Muscle layer of duodenum (tissue), 2 donors: ENCODE measurements at regions not wholly inside any gene's neighbourhood (a gene's known extent, or its start where the extent isn't known, plus 50 kb on each side); places are given as distances from the start of the nearest gene placed in this dataset.
"Not testable (repeated sequence)": the region's sequence is repeated elsewhere in the genome, so short reads cannot be mapped to it uniquely, and the experiment has no call there.

ENCODE experiments used
- H3K27ac ChIP-seq: one replicate; pipeline ENCODE4 v1.7.0; 2013; ENCODE audit warnings: mild to moderate bottlenecking, low read length
- H3K27me3 ChIP-seq: one replicate; pipeline ENCODE4 v1.7.0; 2013; ENCODE audit warnings: low read depth, mild to moderate bottlenecking, control low read depth, low read length
- H3K36me3 ChIP-seq, 2 donors: one replicate each; pipeline ENCODE4 v1.7.0; 2013; ENCODE audit warnings: low read length in 2 of 2, control low read depth in 1 of 2, mild to moderate bottlenecking in 1 of 2; ENCODE audit not compliant: insufficient read depth in 2 of 2, control insufficient read depth in 1 of 2
- H3K4me1 ChIP-seq, 2 donors: one replicate each; pipeline ENCODE4 v1.7.0; 2013; ENCODE audit warnings: low read length in 2 of 2, mild to moderate bottlenecking in 2 of 2, control low read depth in 1 of 2, moderate library complexity in 1 of 2; ENCODE audit not compliant: insufficient read depth in 2 of 2, control insufficient read depth in 1 of 2
- H3K4me3 ChIP-seq, 2 donors: one replicate each; pipeline ENCODE4 v1.7.0; 2013; ENCODE audit warnings: low read length in 2 of 2, low read depth in 1 of 2, mild to moderate bottlenecking in 1 of 2
- H3K9me3 ChIP-seq, 2 donors: one replicate each; pipeline ENCODE4 v1.7.0; 2013; ENCODE audit warnings: low read length in 2 of 2, control low read depth in 1 of 2, mild to moderate bottlenecking in 1 of 2; ENCODE audit not compliant: control insufficient read depth in 1 of 2
- donor health status: healthy.

GRCh38 chr2:95713470-95714177, 121.8 kb downstream of the TRIM43 start:
- not testable (repeated sequence) for H3K27me3 ChIP-seq, H3K9me3 ChIP-seq, H3K4me3 ChIP-seq, H3K4me1 ChIP-seq, H3K27ac ChIP-seq, H3K36me3 ChIP-seq

DNA sequence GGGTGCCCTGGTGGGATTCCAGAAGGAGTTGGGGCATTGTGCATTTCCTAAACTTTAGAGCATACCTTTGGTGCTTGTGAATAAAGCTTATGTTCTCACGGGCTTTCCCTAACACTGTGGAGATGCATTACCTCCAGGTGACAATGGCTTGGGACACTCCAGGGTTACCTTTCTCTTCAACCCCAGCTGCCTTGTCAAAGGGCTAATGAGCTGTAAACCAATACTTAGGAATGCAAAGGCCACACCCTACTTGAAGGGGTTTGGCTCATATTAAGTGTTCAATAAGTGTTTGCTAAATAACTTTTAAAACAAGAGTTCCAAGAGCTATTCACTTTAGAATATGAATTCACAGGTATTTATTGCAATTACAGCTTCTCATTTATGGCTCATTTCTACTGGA, 122.6 kb downstream of the TRIM43 start:
- H3K4me1 ChIP-seq, H3K4me3 ChIP-seq: not testable (repeated sequence)

DNA sequence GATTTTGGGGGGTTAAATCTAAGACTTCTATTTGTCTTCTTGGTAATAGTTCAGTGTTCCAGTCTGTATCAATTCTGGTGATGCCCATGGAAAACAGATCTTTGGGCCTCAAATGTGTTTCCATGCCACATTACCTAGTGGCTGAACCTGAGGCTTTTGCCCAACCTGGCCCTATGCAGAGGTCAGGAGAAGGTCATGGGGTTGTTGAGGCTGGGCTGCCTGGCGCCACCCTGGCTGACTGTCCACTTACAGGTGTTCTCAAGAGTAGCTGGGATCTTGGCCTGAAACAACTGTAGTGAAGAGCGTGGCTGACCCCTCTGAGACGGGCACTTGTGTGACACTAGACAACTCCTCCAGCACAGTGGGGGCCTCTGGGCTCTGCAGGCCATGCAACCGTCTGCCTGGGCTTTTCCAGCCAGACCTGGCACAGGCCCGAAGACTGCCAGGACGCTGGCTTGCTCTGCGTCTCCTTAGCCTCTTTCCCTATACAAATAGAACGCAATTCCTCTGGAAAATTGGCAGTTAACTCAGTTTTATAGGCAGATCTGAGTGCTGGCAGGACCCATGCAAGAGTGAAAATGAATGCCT, 127.8 kb downstream of the TRIM43 start:
- H3K27me3 ChIP-seq: no peaks in the 10 kb centered on the region
- H3K36me3 ChIP-seq: no peaks in the 10 kb centered on the region
- no peaks in the 10 kb centered on the region for H3K4me1 ChIP-seq
- no peaks in the 10 kb centered on the region for H3K9me3 ChIP-seq
- H3K27ac ChIP-seq: no peak overlapping the region
- no peak overlapping the region for H3K4me3 ChIP-seq

More for the DNA sequence above, 122.6 kb downstream of the TRIM43 start:
- not testable (repeated sequence) for H3K27me3 ChIP-seq, H3K36me3 ChIP-seq, H3K27ac ChIP-seq, H3K9me3 ChIP-seq

- Histone ChIP-seq H3K4me3 (no peak overlapping the region), H3K36me3 (no peaks in the 10 kb centered on the region), H3K27ac (no peak overlapping the region), H3K9me3 (no peaks in the 10 kb centered on the region), H3K27me3 (no peaks in the 10 kb centered on the region), H3K4me1 (no peaks in the 10 kb centered on the region)
Observed at GRCh38 chr2:95721726-95722125, 129.9 kb downstream of the TRIM43 start.

- Histone ChIP-seq H3K27me3 (no peaks in the 10 kb centered on the region), H3K4me3 (no peak overlapping the region), H3K4me1 (no peaks in the 10 kb centered on the region), H3K9me3 (no peaks in the 10 kb centered on the region), H3K27ac (no peak overlapping the region), H3K36me3 (no peaks in the 10 kb centered on the region)
Observed at GRCh38 chr2:95722131-95722697, 130.4 kb downstream of the TRIM43 start.

DNA sequence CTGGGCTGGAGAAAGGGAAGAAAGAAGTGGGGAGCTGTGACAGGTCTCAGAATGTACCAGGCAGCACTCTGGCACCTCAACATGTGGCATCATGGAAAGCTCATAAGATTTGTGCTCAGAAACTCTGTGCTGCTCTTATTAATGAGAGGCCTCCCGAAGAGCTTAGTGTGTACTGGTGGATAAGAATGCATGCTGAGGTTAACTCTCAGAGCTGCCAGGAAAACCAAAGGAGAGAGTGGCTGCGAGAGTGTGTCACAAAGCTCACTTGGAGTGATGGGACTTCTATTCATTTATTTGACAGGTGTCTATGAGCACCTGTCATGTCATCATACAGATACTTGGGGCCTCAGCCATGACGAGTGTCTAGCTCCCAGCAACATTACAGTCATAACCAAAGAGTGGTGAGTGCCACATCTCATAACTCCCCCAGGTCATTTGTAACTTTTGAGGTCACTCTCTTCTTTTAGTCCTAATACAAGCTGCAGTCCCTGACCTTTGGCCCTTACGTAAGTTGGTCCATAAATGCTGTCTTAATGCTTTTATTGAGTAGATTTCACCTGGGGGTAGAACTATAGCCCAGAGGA, 131.9 kb downstream of the TRIM43 start:
- H3K4me3 ChIP-seq, H3K27ac ChIP-seq, H3K36me3 ChIP-seq, H3K27me3 ChIP-seq, H3K9me3 ChIP-seq, H3K4me1 ChIP-seq: not testable (repeated sequence)

GRCh38 chr2:95725191-95725590, 133.4 kb downstream of the TRIM43 start:
- H3K27ac ChIP-seq, H3K4me3 ChIP-seq, H3K9me3 ChIP-seq, H3K36me3 ChIP-seq, H3K27me3 ChIP-seq, H3K4me1 ChIP-seq: not testable (repeated sequence)

GRCh38 chr2:95725677-95726076, 133.9 kb downstream of the TRIM43 start:
- not testable (repeated sequence) for H3K27ac ChIP-seq, H3K4me3 ChIP-seq, H3K4me1 ChIP-seq, H3K36me3 ChIP-seq, H3K9me3 ChIP-seq, H3K27me3 ChIP-seq

DNA sequence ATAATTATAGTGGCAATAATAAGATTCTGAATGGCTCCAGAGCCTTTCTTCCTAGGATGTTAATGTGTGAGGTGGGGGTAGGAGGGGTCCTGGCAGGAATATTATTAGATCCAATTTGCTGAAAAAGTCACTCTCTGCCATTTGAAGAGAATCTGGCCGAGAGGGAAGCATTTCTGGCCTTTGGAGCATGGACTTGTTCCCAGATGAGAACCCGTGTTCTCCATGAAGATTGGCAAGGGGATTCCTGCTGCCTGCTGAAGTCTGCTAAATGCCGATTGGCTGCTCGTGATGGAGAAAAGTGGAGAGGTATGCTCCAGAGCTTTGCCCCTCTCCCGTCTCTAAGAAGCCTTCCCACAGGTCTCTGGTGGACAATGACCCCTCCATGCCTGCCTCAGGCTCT, 135.6 kb downstream of the TRIM43 start:
- H3K9me3 ChIP-seq, H3K27me3 ChIP-seq, H3K36me3 ChIP-seq, H3K4me1 ChIP-seq, H3K27ac ChIP-seq, H3K4me3 ChIP-seq: not testable (repeated sequence)

- Histone ChIP-seq H3K27ac (no peak overlapping the region), H3K9me3 (no peaks in the 10 kb centered on the region), H3K36me3 (no peaks in the 10 kb centered on the region), H3K4me1 (no peaks in the 10 kb centered on the region), H3K27me3 (no peaks in the 10 kb centered on the region), H3K4me3 (no peak overlapping the region)
Observed at GRCh38 chr2:95728878-95729596, 137.2 kb downstream of the TRIM43 start.

DNA sequence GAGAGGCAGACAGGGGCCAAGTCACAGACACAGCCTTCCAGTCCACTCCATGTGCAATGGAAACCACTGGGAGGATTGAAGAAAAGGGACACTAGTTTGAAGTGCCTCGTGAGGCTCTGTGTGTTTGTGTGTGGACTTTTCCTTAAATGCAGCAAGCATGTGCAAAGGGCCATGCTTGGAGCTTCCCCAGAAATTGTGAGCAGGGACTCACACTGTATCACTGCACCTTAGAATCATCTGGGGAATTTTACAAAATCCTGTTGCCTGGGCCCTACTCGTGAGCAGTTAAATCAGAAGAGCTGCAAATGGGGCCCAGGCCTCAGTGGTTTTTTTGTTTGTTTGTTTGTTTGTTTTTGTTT, 137.8 kb downstream of the TRIM43 start:
- no peak overlapping the region for H3K4me3 ChIP-seq
- H3K27ac ChIP-seq: no peak overlapping the region
- H3K27me3 ChIP-seq: no peaks in the 10 kb centered on the region
- no peaks in the 10 kb centered on the region for H3K9me3 ChIP-seq
- no peaks in the 10 kb centered on the region for H3K36me3 ChIP-seq
- H3K4me1 ChIP-seq: no peaks in the 10 kb centered on the region
